Astrocyte (in vitro differentiated cells and primary cell): ENCODE measurements at regions not wholly inside any gene's neighbourhood (a gene's known extent, or its start where the extent isn't known, plus 50 kb on each side); places are given as distances from the start of the nearest gene placed in this dataset.
A peak's percentile ranks its signal among the peaks of the same experiment; 100 is the strongest.

Experiments
- EZH2 ChIP-seq: IDR thresholded peaks from 2 replicates; pipeline ENCODE4 v1.6.1; 2012; ENCODE audit warnings: mild to moderate bottlenecking, low read length, inconsistent platforms; ENCODE audit not compliant: insufficient read depth
- TF ChIP-seq, protein P1 (sequence below): IDR thresholded peaks from 2 replicates; pipeline ENCODE4 v1.5.1; 2011; ENCODE audit warnings: low read depth, mild to moderate bottlenecking, inconsistent platforms, low read length, moderate library complexity; ENCODE audit not compliant: insufficient read depth

DNA sequence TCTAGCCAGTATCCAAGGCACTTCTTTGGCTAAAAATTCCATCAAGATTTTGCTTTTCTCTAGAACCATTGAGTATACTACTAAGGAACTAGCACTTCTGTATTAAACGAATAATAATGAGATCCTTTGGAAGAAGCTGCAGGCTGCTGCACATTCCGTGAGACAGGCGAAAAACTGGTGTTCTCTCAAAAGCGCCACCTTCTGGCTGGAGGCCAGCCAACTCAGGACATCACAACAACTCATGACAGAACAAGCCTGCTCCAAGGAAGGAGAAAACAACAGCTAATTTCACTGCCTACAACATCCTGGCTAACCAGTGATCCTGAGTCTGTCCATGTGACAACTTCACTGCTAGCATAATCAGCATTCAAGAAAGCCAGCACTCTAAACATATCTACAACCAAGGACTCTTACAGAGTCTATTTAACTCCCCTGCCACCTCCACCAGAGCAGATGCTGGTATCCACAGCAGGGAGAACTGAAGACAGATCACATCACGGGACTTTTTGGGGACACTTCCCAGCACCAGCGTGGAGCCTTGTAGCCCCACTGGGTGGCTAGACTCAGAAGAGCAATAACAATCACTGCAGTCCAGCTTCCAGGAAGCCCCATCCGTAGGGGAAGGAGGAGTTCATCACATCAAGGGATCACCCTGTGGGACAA lies 150.5 kb downstream of the YTHDC2 start:
- TF ChIP-seq, protein P1, sequence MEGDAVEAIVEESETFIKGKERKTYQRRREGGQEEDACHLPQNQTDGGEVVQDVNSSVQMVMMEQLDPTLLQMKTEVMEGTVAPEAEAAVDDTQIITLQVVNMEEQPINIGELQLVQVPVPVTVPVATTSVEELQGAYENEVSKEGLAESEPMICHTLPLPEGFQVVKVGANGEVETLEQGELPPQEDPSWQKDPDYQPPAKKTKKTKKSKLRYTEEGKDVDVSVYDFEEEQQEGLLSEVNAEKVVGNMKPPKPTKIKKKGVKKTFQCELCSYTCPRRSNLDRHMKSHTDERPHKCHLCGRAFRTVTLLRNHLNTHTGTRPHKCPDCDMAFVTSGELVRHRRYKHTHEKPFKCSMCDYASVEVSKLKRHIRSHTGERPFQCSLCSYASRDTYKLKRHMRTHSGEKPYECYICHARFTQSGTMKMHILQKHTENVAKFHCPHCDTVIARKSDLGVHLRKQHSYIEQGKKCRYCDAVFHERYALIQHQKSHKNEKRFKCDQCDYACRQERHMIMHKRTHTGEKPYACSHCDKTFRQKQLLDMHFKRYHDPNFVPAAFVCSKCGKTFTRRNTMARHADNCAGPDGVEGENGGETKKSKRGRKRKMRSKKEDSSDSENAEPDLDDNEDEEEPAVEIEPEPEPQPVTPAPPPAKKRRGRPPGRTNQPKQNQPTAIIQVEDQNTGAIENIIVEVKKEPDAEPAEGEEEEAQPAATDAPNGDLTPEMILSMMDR, result peak; percentile 11
- TF ChIP-seq EZH2, result no peak
